ENCODE measurements at regions not wholly inside any gene's neighbourhood (a gene's known extent, or its start where the extent isn't known, plus 50 kb on each side); places are given as distances from the start of the nearest gene placed in this dataset.
"Not testable (repeated sequence)": the region's sequence is repeated elsewhere in the genome, so short reads cannot be mapped to it uniquely, and the experiment has no call there.

GRCh38 chr10:8298896-8299570 lies 244.5 kb downstream of the GATA3 start:
- CTCF ChIA-PET: interaction anchor here (1.4 kb wide), 1 partner anchor 246 kb away, joined by 3 read pairs; no protein-coding TSS in a partner anchor
- POLR2A ChIA-PET: no interaction called here

GRCh38 chr10:8300925-8301324 lies 246.4 kb downstream of the GATA3 start:
- ChIA-PET POLR2A (no interaction called here), CTCF (no interaction called here)

- ChIA-PET POLR2A (no interaction called here), CTCF (no interaction called here)
Measured at GRCh38 chr10:8301333-8301732, 246.8 kb downstream of the GATA3 start.

DNA sequence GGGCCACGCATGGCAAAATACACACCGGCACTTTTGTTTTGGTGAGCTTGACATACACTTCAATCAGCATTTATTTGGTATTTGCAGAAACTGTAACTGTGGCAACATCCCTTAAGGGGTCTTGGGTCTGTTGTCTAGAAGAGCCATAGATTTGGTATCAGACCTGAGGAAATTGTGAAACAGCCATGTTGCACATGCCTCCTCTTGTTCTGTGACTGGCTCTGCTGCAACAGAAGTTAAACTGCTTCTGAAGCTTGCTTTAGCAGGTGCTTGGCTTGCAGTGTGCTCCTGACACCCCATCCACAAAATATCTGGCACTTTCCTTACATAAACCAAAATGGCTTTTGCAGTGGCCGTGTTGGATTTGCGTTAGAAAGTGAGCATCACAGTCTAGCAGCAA lies 247.3 kb downstream of the GATA3 start:
- ChIA-PET POLR2A (no interaction called here), CTCF (no interaction called here)

DNA sequence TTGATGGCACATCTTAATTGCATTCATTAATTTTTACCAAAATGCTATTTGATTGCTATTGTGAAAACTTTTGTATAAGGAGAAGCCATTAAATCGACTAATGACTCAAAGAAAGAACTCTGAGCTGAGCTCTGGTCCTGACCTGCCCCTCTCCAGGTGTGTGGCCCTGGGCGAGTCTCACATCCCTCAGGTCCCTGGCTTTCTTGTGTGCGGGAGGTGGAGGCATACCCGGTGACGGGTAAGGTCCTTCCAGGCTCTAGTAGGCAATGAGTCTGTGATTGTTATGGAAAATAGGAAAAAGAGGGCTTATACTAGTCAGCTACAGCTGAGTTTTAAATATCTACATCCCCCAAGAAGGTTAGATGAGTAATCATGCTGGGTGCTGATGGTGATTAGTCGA lies 248.1 kb downstream of the GATA3 start:
- POLR2A ChIA-PET: no interaction called here
- CTCF ChIA-PET: no interaction called here

DNA sequence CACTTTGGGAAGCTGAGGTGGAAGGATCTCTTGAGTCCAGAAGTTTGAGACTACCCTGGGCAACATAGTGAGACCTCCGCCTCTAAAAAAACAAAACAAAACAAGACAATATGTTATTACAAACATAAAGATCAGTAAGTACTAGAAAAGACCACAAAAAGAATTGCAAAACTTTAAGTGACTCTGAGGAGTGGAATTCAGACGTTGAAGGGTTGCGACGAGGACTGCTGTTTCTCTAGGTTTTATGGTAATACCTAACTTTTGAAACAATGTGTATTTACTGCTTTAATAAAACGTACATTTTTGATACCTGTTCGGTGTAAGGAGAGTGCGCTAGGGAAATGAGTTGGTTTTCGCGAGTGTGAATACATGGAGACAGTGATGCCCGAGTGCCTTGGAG lies 250.4 kb downstream of the GATA3 start:
- POLR2A ChIA-PET: no interaction called here
- CTCF ChIA-PET: no interaction called here

DNA sequence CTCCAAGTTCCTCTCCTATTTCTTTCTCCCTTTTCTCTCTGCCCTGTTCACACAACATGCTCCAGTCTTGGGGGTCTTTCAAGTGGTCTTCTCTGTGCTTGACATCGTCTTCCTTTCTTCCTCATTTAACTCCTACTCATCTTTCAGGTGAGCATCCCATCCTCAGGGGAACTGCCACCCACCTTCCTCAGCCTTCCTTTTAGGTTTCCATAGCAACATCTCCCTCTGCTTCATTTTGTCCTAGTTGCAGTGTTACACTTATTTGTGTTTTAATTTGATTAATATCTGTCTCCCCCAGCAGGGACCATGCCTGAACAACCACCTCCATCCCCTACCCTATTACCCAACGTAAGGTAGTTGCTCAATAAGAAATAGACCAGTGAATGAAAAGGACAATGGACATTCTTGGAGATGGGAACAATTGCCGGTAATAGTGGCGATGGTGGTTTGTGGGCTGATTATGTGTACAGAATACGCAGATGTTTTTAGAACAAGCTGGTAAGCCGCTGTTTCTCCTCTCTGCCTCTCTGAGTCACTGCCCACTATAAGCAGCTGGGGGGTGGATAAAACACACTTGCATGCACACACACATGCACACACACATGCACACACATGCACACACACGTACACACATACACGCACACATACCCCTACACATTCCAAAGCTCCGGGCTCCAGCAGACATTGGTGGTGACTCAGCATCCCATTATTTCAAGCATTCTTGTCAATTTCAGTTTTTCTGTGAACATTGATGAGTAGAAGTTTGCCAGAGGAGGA lies 251.6 kb downstream of the GATA3 start:
- POLR2A ChIA-PET: no interaction called here
- CTCF ChIA-PET: no interaction called here

- ChIA-PET CTCF (no interaction called here), POLR2A (no interaction called here)
Measured at GRCh38 chr10:8306685-8307364, 252.3 kb downstream of the GATA3 start.

GRCh38 chr10:8310930-8311329 lies 256.4 kb downstream of the GATA3 start:
- CTCF ChIA-PET: interaction anchor here (0.5 kb wide), 1 partner anchor 1645 kb away, joined by 3 read pairs; no protein-coding TSS in a partner anchor
- POLR2A ChIA-PET: no interaction called here

DNA sequence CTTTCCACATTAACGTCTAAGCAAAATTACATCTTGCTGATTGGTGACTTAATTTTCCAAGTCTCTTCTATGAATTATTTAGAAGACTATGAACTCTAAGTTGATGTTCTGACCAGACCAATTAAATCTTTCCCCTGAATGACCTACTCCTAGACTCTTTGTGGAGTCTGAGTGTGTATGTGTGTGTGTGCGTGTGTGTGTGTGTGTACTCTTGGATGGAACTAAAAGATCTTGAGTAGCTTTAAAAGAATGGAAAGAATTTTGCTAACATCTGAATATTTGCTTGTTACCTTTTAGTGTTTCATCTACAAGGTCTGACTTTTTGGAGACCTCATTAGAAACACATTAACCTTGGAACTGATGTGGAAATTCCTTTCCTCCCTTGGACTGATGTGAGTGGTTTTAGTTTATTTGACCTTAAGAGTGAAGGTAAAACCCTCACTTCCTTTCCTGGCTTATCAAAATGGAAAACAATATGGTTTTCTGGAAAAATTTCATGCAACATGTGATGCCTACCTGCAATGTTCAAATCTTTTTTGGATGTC lies 257.1 kb downstream of the GATA3 start:
- ChIA-PET POLR2A (no interaction called here), CTCF (no interaction called here)

DNA sequence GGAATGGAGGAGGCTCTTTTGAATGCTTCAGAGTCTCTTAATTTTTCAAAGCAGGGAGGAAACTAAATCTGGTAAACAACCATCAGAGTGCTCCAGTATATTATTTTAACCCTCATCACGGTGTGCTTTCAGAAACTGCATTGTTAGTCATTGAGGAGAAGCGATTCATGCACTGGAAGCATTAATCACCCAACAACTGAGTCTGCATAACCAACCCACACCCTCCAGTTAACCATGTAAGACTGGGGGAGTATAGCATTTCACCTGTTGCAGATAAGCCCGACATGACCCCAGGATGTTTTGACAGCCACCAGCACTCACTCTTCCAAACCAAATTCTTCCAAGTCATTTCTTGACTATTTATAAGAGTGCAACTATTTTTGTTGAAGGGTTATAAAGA lies 257.6 kb downstream of the GATA3 start:
- ChIA-PET POLR2A (no interaction called here), CTCF (interaction anchor here (0.6 to 1.0 kb wide), 2 partner anchors 19 to 117 kb away, joined by 3 read pairs; no protein-coding TSS in a partner anchor)

GRCh38 chr10:8312781-8313180 lies 258.3 kb downstream of the GATA3 start:
- ChIA-PET CTCF (interaction anchor here (0.6 to 1.0 kb wide), 2 partner anchors 19 to 118 kb away, joined by 3 read pairs; no protein-coding TSS in a partner anchor), POLR2A (no interaction called here)

DNA sequence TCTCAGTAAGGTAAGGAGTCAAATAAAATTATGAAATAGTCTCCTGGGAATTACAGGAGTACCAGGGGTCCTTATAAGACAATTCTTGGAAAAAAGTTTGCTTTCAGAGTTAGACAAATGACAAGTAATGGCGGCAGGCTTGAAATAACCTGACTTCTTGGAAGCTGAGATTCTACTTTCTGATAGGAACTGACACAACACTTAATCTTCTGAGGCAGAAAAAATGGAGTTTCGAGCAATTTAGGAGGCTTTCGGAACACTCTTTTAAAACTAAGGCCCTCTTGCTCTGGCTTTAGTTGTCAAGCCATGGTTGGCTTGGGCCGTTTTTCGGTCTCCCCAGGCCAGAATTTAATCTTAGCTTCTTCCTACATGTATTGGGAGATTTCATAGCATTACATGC lies 260.0 kb downstream of the GATA3 start:
- POLR2A ChIA-PET: no interaction called here
- CTCF ChIA-PET: interaction anchor here (0.6 kb wide), 1 partner anchor 120 kb away, joined by 5 read pairs; no protein-coding TSS in a partner anchor

- POLR2A ChIA-PET: no interaction called here
Measured at GRCh38 chr10:8315619-8316021, 261.1 kb downstream of the GATA3 start.

DNA sequence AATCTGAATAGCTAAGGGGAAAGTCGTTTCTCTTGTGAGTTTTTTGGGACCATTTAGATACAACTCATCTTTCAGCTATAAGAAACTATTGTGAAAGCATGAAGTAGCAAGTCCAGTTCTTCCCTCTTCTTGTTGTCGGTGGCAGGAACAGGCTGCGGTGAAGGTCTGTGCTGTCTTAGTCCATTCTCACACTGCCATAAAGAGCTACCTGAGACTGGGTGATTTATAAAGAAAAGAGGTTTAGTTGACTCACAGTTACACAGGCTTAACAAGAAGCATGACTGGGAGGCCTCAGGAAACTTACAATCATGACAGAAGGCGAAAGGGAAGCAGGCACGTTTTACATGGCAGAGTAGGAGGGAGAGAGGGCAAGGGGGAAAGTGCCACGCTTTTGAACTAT lies 261.8 kb downstream of the GATA3 start:
- ChIA-PET POLR2A (no interaction called here), CTCF (interaction anchor here (0.6 kb wide), 1 partner anchor 16 kb away, joined by 3 read pairs; no protein-coding TSS in a partner anchor)

More at GRCh38 chr10:8315619-8316021, 261.1 kb downstream of the GATA3 start:
- CTCF ChIA-PET: interaction anchor here (0.6 kb wide), 1 partner anchor 16 kb away, joined by 3 read pairs; no protein-coding TSS in a partner anchor

- CTCF ChIA-PET: interaction anchor here (0.7 kb wide), 1 partner anchor 85 kb away, joined by 3 read pairs; no protein-coding TSS in a partner anchor
- POLR2A ChIA-PET: not testable (repeated sequence)
Measured at GRCh38 chr10:8318429-8318828, 263.9 kb downstream of the GATA3 start.

GRCh38 chr10:8318956-8319355 lies 264.5 kb downstream of the GATA3 start:
- ChIA-PET CTCF (interaction anchor here (0.7 kb wide), 1 partner anchor 85 kb away, joined by 3 read pairs; no protein-coding TSS in a partner anchor), POLR2A (no interaction called here)

- ChIA-PET POLR2A (no interaction called here), CTCF (no interaction called here)
Measured at GRCh38 chr10:8319704-8320103, 265.2 kb downstream of the GATA3 start.

DNA sequence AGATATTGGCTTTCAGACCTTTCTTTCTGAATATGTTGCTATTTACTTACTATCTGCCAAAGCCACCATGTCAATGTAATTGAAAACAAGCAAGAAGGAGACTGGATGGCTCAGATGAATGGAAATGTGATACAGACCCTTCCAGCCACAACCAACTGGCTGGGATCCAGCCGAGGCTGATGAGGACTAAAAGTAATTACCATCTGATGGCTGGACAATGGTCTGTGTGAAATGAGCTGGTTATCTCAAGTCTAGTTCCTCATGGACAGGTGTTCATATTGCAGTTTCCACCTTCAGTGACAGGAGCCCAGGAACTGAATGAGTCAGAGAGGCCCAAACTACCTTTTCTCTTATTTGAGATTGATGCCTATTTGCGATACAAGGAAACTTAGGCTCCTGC lies 267.5 kb downstream of the GATA3 start:
- ChIA-PET POLR2A (no interaction called here), CTCF (no interaction called here)

DNA sequence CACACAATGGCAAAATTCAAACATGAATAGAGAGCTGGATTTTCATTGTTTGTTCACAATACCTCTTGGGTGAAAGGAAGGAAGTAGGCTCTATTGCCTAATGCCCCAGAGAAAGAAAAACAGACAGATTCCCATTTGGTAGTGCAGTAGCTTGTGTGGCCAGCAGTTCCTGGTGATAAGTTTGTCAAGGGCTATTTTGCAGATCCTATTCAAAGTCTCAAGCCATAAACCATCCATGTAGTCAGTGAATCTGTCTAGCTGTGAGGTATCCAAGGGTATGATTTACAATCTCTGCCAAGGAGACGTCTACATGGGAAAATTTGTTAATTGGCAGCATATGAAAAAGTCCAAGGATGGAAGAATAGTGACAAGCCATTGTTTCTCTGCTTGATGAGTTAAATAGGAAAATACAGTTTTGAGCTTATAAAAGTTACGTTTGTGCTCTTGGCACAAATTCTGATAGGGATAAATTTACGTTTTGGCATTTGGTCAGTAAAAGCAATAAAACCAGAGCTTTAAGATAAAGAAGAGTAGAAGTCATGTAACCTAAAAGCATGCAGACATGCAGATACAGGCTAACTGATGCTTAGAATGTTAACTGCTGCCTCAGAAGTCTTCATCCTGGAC lies 269.1 kb downstream of the GATA3 start:
- ChIA-PET POLR2A (no interaction called here), CTCF (interaction anchor here (0.9 kb wide), 1 partner anchor 9 kb away, joined by 3 read pairs; no protein-coding TSS in a partner anchor)
